Uterus (tissue), 2 donors: ENCODE measurements at regions not wholly inside any gene's neighbourhood (a gene's known extent, or its start where the extent isn't known, plus 50 kb on each side); places are given as distances from the start of the nearest gene placed in this dataset.

ENCODE experiments used
- POLR2A ChIP-seq, 2 donors: fragments of 450-650 bp; IDR thresholded peaks; one replicate each; pipeline ENCODE4 v1.6.1; 2016; ENCODE audit warnings: antibody characterized with exemption in 2 of 2, mild to moderate bottlenecking in 1 of 2, moderate library complexity in 1 of 2
- TF ChIP-seq, protein P1 (sequence below), 4 experiments: fragments of 200-600 bp in 2 of 4; fragments of 450-650 bp in 2 of 4; sonication (generic) in 2 of 4; IDR thresholded peaks; one replicate each; pipeline ENCODE4 v1.5.1; 2016 to 2019; ENCODE audit warnings: antibody characterized with exemption in 4 of 4, mild to moderate bottlenecking in 2 of 4, moderate library complexity in 1 of 4

DNA sequence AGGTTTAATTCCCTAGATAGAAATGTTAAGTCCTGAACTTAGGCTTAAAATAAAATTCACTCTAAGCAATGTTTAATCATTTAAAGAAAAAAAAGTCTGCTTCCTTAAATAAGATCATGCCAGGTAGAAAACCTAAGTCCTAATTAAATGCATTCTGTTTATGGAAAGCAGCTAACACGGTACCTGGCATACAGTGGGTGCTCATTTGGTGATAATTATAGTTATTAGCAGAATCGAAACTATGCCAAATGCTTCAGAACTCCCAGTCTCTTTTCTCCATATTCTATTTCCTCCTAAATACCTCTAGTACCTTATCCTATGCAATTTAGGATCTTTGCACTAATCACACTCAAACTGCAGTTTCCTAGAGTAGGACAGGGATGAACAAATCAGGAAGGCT is 331.8 kb downstream of the EPHA7 start:
- TF ChIP-seq POLR2A (IDR thresholded peaks at IDR 0.05): no peak
- TF ChIP-seq, protein P1, sequence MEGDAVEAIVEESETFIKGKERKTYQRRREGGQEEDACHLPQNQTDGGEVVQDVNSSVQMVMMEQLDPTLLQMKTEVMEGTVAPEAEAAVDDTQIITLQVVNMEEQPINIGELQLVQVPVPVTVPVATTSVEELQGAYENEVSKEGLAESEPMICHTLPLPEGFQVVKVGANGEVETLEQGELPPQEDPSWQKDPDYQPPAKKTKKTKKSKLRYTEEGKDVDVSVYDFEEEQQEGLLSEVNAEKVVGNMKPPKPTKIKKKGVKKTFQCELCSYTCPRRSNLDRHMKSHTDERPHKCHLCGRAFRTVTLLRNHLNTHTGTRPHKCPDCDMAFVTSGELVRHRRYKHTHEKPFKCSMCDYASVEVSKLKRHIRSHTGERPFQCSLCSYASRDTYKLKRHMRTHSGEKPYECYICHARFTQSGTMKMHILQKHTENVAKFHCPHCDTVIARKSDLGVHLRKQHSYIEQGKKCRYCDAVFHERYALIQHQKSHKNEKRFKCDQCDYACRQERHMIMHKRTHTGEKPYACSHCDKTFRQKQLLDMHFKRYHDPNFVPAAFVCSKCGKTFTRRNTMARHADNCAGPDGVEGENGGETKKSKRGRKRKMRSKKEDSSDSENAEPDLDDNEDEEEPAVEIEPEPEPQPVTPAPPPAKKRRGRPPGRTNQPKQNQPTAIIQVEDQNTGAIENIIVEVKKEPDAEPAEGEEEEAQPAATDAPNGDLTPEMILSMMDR (IDR thresholded peaks at IDR 0.05): no peak
